Breast epithelium (tissue), 3 donors: ENCODE measurements at regions not wholly inside any gene's neighbourhood (a gene's known extent, or its start where the extent isn't known, plus 50 kb on each side); places are given as distances from the start of the nearest gene placed in this dataset.
"Not testable (repeated sequence)": the region's sequence is repeated elsewhere in the genome, so short reads cannot be mapped to it uniquely, and the experiment has no call there.

Experiments
- CTCF ChIP-seq, 3 donors: fragments of 450-650 bp; IDR thresholded peaks; one replicate each; pipeline ENCODE4 v1.5.1; 2016 to 2017; ENCODE audit warnings: antibody characterized with exemption in 3 of 3, mild to moderate bottlenecking in 3 of 3, moderate library complexity in 3 of 3
- POLR2A ChIP-seq: fragments of 450-650 bp; IDR thresholded peaks from one replicate; pipeline ENCODE4 v1.6.1; 2016; ENCODE audit warnings: antibody characterized with exemption, mild to moderate bottlenecking, moderate library complexity
- POLR2AphosphoS5 ChIP-seq, 3 donors: sonication (generic); formaldehyde crosslinking; IDR thresholded peaks; one replicate each; pipeline ENCODE4 v1.6.1; 2017; ENCODE audit warnings: antibody characterized with exemption in 3 of 3

DNA sequence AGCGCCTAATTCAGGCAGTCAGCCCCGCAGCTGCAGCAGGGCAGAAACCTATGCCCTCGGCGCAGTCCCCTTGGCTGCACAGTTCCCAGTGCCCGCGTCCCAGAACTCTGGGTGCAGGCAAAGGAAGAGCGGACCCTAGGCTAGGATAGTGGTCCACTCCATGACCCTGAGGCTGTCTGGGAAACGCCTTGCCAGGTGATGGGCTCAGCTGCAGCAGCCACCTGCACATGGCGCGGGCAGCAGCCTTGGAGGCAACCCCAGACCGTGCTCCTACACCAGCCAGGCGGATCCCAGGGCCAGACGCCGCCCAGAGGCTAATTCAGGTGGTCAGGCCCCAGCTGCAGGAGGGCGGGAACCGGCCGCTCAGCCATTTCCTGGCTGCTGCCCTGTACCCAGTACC lies 83.0 kb downstream of the POTEC start:
- TF ChIP-seq CTCF (IDR thresholded peaks at IDR 0.05); POLR2AphosphoS5 (IDR thresholded peaks at IDR 0.05); POLR2A: not testable (repeated sequence)
